Skin epidermis (tissue), 12 donors: ENCODE measurements at regions not wholly inside any gene's neighbourhood (a gene's known extent, or its start where the extent isn't known, plus 50 kb on each side); places are given as distances from the start of the nearest gene placed in this dataset.
"Not testable (repeated sequence)": the region's sequence is repeated elsewhere in the genome, so short reads cannot be mapped to it uniquely, and the experiment has no call there.

Experiments used
- H3K27ac ChIP-seq, 21 experiments: fragments of 200-600 bp; sonication (generic) in 11 of 21; one replicate each; pipeline ENCODE4 v1.5.0; 2020; ENCODE audit warnings: mild to moderate bottlenecking in 3 of 21, inconsistent platforms in 2 of 21, moderate library complexity in 2 of 21
- H3K4me3 ChIP-seq, 7 experiments: fragments of 200-600 bp; sonication (generic) in 2 of 7; one replicate each; pipeline ENCODE4 v1.5.0; 2020; ENCODE audit warnings: inconsistent platforms in 2 of 7, mild to moderate bottlenecking in 2 of 7, moderate library complexity in 1 of 7

DNA sequence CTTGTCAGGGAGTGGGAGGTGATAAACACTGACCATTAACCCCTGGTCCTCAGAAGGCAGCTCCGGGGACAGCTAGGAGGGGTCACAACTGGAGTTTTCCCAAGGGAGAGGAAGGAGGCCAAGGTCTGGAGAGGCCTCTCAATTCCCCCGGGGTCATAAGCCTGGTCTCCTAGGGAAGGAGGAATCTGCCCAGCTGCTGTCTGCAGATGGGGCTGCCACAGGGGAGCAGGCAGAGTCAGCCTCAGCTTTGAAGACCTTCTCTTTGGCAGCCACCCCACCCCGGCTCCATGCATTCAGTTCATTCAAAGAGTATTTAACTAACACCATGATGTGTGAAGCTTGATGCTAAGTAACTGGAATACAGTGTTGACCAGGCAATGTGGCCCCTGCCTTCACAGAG, 74.6 kb upstream of the HSPA9 start:
- no peak overlapping the region for H3K4me3 ChIP-seq
- no peak overlapping the region for H3K27ac ChIP-seq

DNA sequence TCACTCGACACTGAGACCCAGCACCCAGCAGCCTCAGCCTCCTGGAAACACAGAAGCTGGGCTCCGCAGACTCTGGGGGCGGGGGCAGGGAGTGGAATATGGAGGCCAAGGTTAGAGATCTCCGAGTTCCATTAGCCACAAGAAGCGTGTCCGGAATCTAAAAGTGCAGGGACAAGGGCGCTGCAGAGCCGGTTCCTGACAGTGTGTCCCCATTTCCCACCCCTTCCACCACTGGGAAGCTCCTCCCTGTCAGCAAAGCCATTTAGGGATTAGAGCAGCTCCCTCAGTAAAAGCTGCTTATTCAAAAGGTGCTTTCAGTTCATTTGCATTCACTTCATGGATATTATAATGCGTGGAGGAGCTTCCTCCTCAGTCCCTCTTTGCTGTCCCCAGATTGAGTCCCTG, 74.1 kb upstream of the HSPA9 start:
- H3K27ac ChIP-seq: no peak overlapping the region
- H3K4me3 ChIP-seq: no peak overlapping the region

DNA sequence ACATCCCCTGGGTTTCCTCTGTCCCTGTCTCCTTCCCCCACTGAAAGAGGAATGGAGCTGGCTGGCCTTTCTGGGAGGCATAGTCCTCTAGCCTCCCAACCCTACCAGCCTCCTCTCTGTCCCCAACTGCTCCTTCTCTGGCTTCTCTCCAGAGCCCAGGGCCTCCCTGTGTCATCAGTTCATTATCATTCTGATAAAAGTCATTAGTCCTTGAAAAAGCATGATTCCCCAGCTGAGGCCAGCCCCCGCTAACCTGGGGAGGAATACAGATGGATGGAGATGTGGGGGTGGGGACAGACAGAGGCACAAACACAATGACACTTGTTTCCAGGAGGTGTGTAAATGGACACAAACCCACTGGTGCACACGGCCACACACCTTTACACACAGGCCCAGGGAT, 73.6 kb upstream of the HSPA9 start:
- no peak overlapping the region for H3K27ac ChIP-seq
- no peak overlapping the region for H3K4me3 ChIP-seq

DNA sequence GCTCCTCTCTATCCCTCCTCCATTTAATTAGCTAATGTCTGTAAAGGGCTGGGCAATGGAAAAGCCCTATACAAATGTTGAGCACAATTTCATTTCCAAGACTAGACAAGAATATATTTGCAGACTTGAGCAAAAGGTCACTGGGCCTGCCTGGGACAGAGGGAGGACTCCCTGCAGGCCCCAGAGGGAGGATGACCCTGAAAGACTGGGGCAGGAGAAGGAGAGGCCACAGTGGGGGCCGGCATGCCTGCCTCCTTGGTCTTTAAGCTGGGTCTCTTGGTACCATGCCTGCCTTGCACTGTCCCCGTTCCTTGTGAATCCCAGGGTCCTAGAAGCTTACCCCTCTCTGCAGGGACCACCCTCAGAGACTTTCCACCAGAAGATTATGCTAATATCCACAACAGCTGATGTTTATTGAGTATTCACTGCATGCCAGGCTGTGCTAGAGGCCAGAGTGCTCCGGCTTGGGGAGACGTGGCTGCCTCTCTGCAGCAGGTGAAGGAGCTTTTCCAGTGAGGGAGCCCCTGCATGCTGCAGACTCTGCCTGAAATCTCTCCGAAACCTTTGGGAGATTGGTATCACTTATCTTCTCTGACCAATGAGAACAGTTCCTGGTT, 72.7 kb upstream of the HSPA9 start:
- Histone ChIP-seq H3K4me3 (no peak overlapping the region), H3K27ac (no peak overlapping the region)

DNA sequence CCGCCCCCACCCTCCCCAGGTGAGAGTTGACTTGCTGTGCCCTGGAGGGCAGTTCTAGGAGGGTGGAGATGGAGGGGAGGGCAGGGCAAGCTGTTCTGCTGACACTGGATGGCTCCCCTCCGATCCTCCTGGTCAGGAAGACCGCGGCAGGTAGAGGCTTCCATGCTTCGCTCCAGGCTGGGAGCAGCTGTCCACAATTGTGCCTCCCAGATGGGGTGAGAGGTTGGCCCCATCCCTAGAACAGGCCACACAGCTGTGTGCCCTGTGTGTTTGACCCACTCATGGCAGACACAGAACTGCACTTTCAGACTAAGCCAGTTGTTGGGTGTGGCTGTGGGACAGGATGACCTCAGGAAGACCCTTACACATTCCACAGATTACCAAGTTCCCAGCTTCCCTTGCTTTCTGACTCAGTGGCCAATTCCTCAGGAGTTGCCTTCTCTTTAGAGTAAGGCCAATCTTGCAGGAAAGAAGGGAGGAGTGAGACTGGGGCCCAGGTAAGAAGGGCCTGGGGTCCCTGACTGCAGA, 72.1 kb upstream of the HSPA9 start:
- Histone ChIP-seq H3K27ac (no peak overlapping the region), H3K4me3 (no peak overlapping the region)

DNA sequence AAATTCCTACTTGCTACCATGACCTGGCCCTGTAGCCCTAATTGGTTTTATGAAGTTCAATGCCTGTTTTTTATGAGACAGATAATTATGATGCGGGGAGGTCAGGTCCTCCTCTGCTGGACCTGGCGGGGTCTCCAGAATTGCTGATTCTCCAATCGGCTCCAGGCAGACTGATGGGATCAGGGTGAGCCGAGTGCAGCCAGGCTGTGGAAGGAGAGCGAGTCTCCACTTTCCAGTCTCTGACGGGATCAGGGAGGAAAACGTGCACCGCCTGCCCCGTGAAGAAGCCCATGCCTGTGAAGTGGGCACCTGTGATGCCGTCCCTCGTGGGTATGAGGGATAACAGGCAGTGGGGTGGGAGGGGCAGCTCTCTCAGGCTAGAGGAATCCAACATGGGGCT, 71.5 kb upstream of the HSPA9 start:
- Histone ChIP-seq H3K27ac (no peak overlapping the region), H3K4me3 (no peak overlapping the region)

DNA sequence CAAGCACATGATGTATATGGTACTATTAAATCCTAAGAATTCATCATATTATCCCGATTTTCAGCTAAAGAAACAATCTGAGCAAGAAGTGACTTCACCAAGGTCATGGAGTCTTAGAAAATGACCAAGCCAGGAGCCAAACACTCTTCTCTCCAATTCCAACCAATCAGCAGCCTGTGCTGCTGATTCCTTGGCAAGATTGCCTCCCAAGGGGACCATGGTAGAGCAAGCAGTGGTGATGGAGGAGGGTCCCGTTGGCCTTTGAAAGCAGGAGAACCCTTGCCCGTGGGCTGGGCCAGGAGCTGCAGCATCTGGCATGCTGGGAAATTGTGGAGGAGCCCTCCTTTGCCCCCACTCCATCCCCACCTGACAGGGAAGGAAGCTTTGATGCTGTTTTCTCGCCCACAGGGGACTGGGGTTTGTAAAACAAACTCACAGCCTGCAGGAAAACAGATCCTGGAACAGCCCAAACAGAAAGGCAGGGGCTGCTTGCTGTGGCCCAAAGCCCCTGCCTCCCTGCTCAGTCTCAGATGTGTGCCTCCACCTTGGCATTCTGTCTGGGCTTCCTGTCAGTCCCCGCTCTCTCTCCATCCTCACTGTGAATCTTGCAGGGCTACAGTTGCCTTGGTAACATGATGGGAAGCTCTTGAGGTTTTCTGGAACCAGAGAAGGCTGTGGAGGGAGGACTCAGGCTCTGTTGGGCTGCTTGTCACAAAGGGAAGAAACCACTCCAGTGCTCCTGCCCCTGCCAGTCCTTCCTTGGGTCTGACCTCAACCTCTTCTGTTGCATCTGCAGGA, 70.8 kb upstream of the HSPA9 start:
- Histone ChIP-seq H3K27ac (no peak overlapping the region), H3K4me3 (no peak overlapping the region)

DNA sequence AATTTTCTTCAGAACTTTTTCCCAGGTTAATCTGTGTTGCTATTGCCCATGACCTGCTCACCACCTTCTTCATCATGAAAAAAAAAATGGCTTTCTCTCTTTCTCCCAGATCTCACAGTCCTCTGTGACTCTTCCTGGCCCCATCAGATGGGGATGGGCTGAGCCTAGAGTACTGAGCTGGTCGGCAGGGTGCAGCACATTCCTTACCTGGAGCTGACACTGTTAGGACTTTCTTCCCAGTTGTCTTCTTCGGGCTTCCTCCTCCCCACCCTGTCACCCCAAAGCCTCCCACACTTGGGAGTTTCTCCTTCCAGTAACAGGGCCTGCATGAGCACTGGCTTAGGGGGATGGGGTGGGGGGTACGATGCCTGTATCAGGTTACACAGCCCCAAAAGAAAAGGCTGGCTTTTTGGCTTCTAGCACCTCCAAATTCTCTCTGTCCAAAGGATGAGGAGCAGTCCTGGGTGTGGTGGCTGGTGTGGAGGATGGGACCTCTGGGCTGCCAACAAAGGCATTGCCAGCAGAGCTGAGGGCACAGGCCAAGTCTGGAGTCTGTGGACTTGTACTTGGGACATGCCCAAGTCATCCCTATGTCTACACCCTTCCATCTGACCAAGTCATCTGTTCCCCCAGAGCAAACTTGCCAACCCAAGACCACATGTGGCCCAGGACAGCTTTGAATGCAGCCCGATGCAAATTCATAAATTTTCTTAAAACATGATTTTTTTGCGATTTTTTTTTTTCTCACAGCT, 68.0 kb upstream of the HSPA9 start:
- H3K4me3 ChIP-seq: no peak overlapping the region
- H3K27ac ChIP-seq: no peak overlapping the region

DNA sequence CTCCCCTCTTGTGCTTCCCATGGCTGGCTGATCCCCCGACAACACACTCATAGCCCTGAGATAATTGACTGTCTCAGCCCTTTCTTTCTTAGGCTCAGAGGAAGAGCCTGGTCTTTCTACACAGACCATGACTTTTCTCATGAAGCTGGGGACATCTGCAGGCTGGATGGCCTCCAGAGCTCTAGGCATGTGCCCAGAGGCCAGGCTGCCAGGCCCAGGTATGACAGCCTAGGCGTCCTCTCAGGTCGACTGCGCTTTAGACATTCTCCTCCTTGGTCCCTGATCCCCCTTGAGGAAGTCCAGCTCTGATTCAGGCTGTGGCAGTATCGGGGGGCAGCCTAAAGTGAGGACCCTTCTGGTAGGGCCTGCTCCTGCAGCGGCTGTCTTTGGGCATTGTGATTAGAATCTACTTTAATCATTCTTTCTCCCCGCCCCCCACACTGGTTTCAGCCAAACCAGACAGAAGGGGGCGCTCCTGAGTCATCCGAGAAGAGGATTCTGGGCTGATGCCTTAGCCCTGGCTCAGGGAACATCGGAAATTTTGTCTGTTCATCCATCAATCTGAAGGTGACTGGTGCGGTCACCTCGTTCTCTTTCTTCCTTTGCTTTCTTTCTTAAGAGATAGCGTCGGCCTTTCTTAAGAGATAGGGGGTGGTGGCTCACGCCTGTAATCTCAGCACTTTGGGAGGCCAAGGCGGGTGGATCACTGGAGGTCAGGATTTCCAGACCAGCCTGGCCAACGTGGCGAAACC, 66.5 kb upstream of the HSPA9 start:
- no peak overlapping the region for H3K4me3 ChIP-seq
- H3K27ac ChIP-seq: no peak overlapping the region

DNA sequence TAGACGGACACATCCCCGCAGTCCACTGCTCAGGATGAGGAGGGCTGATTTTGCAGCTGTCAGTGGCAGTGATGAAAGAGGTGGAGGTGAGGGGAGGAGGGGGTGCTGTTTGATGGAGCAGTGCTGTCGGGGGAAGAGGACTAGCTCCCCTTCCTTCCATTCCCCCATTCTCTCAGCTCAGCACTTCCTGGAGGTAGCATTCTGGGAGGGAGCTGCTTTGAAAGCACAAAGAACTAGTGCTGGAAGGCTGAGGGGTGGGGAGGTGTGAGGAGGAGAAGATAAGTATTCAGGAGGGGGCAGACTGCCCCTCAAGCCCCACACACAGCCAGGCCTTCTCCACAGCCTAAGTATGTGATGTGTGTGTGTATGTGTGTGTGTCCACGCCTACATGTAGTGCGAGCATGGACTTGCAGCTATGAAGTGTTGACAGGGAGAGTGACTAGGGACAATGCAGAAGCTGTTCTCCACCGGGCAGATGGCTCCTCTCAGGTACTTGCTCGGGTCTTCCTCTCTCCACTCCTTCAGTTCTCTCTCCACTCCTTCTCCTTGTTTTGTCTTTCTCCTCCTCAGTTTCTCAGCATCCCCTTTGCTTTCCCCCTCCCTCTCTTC, 65.5 kb upstream of the HSPA9 start:
- peak overlapping the region in 1 of 21 experiments; percentile 26 for H3K27ac ChIP-seq
- H3K4me3 ChIP-seq: no peak overlapping the region

DNA sequence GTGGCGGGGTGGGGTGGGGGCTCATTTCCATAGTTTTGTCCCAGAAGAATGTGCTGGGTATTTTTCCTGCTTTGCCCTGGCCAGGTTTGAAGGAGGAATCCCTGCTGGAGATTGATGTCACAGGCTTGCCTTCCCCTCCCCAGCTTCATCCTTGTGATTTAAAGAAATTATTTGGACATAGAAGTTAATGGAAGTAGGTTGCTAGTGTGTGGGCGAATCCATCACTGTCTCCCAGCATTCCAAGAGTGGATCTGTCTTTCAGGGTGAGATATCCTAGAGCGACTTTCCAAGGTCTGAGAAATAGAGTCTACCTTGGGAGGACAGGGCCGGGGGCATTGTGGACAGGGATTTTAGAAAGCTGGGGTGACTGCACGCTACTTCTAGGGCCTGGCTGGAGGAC, 64.9 kb upstream of the HSPA9 start:
- Histone ChIP-seq H3K4me3 (no peak overlapping the region), H3K27ac (no peak overlapping the region)

DNA sequence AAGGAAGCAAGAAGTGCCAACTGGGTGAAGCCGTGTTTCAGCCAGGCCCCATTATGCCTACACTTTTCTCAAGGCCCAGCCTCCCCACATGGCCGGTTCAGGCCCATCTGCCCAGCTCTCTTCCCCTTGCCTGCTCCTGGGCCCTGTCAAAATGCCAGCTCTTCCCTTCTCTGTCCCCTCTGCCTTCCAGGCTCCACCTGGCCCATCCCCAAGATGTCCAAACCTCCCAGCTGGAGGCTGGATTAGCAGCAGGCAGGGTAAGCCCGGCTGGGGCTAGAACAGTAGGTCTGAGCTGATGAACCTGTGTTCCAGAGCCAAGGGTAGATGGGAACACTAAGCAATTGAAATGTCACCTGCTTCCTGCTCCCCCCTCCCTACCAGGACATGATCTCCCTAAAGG, 64.1 kb upstream of the HSPA9 start:
- no peak overlapping the region for H3K27ac ChIP-seq
- H3K4me3 ChIP-seq: no peak overlapping the region

DNA sequence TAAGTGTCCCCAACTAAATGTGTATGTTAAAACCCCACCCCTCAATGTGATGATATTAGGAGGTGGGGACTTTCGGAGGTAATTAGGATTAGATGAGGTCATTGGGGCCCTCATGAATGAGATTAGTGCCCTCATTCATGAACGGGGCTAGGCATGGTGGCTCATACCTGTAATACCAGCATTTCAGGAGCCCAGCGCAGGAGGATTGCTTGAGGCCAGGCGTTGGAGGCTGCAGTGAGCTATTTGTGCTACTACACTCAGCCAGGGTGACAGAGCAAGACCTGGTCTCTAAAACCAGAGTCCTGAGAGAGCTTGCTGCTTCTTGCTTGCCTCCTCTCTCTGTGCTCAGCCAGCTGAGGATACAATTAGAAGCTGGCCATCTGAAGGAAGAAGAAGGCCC, 62.1 kb upstream of the HSPA9 start:
- no peak overlapping the region for H3K4me3 ChIP-seq
- no peak overlapping the region for H3K27ac ChIP-seq

DNA sequence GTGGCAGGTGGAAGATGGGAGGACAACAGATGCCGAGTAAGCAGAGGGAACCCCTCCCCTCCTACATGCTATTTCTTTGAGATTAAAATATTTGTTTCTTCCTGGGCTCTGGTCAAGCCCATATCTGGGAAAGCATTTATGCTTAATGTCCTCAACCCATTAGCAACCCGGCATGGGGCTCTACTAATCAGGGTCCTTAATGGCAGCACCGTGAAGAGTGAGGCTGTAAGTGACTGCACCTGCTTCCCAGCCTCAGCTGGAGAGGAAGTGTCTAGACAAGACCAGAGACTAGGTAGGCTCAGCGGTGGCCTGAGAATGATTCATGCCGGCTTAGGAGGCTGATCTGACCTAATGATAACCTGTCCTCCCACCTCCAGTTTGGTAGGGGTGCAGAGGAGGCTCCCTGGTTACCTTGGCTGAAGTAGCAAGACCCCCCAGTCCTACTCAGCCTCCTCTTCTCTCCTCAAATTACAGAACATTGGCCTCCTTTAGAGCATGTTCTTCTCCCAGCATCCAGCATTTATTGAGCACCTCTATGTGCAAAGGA, 61.3 kb upstream of the HSPA9 start:
- no peak overlapping the region for H3K27ac ChIP-seq
- no peak overlapping the region for H3K4me3 ChIP-seq

DNA sequence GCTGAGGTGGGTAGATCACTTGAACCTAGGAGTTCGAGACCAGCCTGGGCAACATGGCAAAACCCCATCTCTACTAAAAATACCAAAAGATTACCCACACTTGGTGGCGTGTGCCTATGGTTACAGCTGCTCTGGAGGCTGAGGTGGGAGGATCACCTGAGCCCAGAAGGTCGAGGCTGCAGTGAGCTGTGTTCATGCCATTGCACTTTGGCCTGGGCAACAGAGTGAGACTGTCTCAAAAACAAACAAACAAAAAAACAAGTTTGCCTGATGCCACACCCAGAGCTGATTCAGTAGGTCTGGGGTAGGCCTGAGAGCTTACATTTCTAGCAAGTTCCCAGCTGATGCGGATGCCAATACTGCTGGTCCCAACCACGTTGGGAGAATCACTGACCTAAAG, 60.5 kb upstream of the HSPA9 start:
- peak overlapping the region in 2 of 21 experiments; percentile 9 to 31 for H3K27ac ChIP-seq

DNA sequence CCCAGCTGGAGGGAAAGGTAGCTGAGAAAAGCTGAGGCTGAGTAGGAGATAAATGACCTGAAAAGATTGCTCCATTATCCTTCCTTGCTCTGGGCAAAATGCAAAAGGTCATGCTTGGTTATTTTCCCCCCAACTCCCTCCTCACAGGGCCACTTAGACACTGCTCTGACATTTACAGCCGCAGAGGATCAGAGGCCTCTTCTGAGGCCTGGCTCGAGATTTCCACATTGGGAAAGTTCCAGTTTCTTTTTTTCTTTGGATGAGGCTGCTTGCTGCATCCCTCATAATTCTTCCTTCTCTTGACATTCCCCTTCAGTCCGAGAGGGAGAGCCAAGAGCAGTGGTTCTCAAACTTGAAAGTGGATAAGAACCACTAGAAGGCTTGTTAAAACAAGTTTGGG, 60.1 kb upstream of the HSPA9 start:
- peak overlapping the region in 4 of 21 experiments; percentile 8 to 44 (median 20) for H3K27ac ChIP-seq
- H3K4me3 ChIP-seq: no peak overlapping the region

More for the DNA sequence above, 60.5 kb upstream of the HSPA9 start:
- no peak overlapping the region for H3K4me3 ChIP-seq

DNA sequence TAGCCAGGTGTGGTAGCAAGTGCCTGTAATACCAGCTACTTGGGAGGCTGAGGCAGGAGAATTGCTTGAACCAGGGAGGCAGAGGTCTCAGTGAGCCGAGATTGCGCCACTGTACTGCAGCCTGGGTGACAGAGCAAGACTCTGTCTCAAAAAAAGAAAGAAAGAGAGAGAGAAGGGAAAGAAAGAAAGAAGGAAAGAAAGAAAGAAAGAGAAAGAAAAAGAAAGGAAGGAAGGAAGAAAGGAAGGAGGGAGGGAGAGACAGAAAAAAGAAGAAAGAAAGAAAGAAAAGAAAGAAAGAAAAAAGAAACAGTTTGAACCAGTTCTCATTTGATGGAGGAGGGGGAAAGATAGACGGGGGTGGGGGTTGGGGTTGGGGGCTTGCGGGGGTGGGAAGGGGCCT, 59.6 kb upstream of the HSPA9 start:
- H3K27ac ChIP-seq: peak overlapping the region in 4 of 21 experiments; percentile 8 to 53 (median 38)
- not testable (repeated sequence) for H3K4me3 ChIP-seq

DNA sequence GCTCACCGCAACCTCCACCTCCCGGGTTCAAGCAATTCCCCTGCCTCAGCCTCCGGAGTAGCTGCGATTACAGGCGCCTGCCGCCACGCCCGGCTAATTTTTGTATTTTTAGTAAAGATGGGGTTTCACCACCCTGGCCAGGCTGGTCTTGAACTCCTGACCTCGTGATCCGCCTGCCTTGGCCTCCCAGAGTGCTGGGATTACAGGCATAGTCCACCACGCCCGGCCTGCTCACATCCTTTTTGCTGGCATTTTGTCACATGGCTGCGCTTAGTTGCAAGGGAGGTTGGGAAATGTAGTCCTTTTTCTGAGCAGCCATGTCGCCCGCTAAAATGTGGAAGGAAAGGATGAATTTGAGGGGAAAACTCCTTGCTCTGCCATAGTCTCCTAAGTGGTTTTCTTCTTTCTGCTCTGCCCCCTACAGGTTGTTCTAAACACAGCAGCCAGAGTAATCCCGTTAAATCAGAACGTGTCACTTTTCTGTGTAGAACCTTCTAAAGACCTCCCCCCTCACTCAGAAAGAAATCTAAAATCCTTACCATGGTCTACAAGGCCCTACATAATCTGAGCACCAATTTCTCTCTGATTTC, 57.8 kb upstream of the HSPA9 start:
- H3K27ac ChIP-seq: no peak overlapping the region

More for the DNA sequence above, 57.8 kb upstream of the HSPA9 start:
- H3K4me3 ChIP-seq: no peak overlapping the region
